Spleen (tissue), 11 donors: ENCODE measurements at regions not wholly inside any gene's neighbourhood (a gene's known extent, or its start where the extent isn't known, plus 50 kb on each side); places are given as distances from the start of the nearest gene placed in this dataset.

Experiments
- DNase-seq: peaks from one replicate; pipeline ENCODE4 v3.0.0-alpha.2; 2020
- H3K27ac ChIP-seq, 8 donors: fragments of 200-600 bp; sonication (generic) in 7 of 8; 1 replicate in 4 of 8; 2 replicates in 4 of 8; pipeline versions ENCODE4 v1.5.0 to v1.8.0; 2016 to 2021; ENCODE audit warnings: inconsistent platforms in 4 of 8, mild to moderate bottlenecking in 4 of 8, moderate library complexity in 1 of 8
- H3K27me3 ChIP-seq, 7 donors: fragments of 200-600 bp; sonication (generic) in 6 of 7; replicated peaks in 1 of 7; 1 replicate in 4 of 7; 2 replicates in 3 of 7; pipeline versions ENCODE4 v1.5.0 to v1.8.0; 2016 to 2021; ENCODE audit warnings: inconsistent platforms in 3 of 7, mild to moderate bottlenecking in 1 of 7
- H3K36me3 ChIP-seq, 6 donors: fragments of 200-600 bp; sonication (generic) in 5 of 6; 1 replicate in 4 of 6; 2 replicates in 2 of 6; pipeline versions ENCODE4 v1.5.0 to v1.8.0; 2016 to 2021; ENCODE audit warnings: inconsistent platforms in 2 of 6
- H3K4me1 ChIP-seq, 6 donors: fragments of 200-600 bp; sonication (generic) in 5 of 6; 1 replicate in 3 of 6; 2 replicates in 3 of 6; pipeline versions ENCODE4 v1.5.0 to v1.8.0; 2016 to 2021; ENCODE audit warnings: inconsistent platforms in 3 of 6
- H3K4me3 ChIP-seq, 8 donors: fragments of 200-600 bp; sonication (generic) in 7 of 8; 1 replicate in 4 of 8; 2 replicates in 4 of 8; pipeline versions ENCODE4 v1.5.0 to v1.8.0; 2016 to 2021; ENCODE audit warnings: inconsistent platforms in 4 of 8, mild to moderate bottlenecking in 4 of 8, moderate library complexity in 2 of 8
- H3K9me3 ChIP-seq, 8 donors: fragments of 200-600 bp; sonication (generic) in 7 of 8; 1 replicate in 4 of 8; 2 replicates in 4 of 8; pipeline versions ENCODE4 v1.5.0 to v1.8.0; 2016 to 2021; ENCODE audit warnings: inconsistent platforms in 4 of 8
- CTCF ChIP-seq, 11 experiments: fragments of 200-600 bp in 7 of 11; fragments of 450-650 bp in 4 of 11; sonication (generic) in 4 of 11; IDR thresholded peaks in 8 of 11; conservative IDR thresholded peaks in 3 of 11; 1 replicate in 7 of 11; 2 replicates in 4 of 11; pipeline versions ENCODE4 v1.4.0 to v1.8.0; 2016 to 2021; ENCODE audit warnings: antibody characterized with exemption in 11 of 11, inconsistent platforms in 4 of 11, mild to moderate bottlenecking in 1 of 11
- POLR2A ChIP-seq, 3 donors: fragments of 450-650 bp; IDR thresholded peaks; one replicate each; pipeline ENCODE4 v1.5.1; 2017; ENCODE audit warnings: antibody characterized with exemption in 3 of 3, mild to moderate bottlenecking in 1 of 3
- POLR2AphosphoS5 ChIP-seq, 3 donors: sonication (generic); formaldehyde crosslinking; IDR thresholded peaks; one replicate each; pipeline ENCODE4 v1.5.1; 2017; ENCODE audit warnings: antibody characterized with exemption in 3 of 3
- WGBS, 5 donors: extraction: QIAGEN DNeasy Blood & Tissue Kit in 3 of 5; methylation state at CpG; one replicate each; pipeline versions ENCODE4 v1.1.5 to v1.1.7; 2013 to 2018; 5-methylcytosine and 5-hydroxymethylcytosine counted together
- intact Hi-C: fragments of 100-400 bp; cut with DNase I; formaldehyde crosslinking; loops from one replicate; pipeline ENCODE4 v1.15.0; 2023; ENCODE audit warnings: low total_unique reads
- donor health status: healthy with polysubstance abuse.
- donor health status: DM: no; HTN: no; CAD: no; lungs with moderate emphysema.
- donor health status: DM: no; HTN: no; CAD: no.
- donor health status: Bipolar disorder and iron deficiency.
- donor health status: healthy.
- donor health status: DM: no; HTN: no; CAD: no.
- donor health status: DM: yes; HTN: yes; CAD: no.

- Histone ChIP-seq H3K9me3 (peaks cover 0 to 7% (median 0%) of the 10 kb centered on the region in 8 donors), H3K4me1 (no peaks in the 10 kb centered on the region), H3K36me3 (no peaks in the 10 kb centered on the region), H3K27ac (no peak overlapping the region), H3K27me3 (no peaks in the 10 kb centered on the region), H3K4me3 (no peak overlapping the region)
- TF ChIP-seq CTCF (IDR thresholded peaks at IDR 0.05 in 8 of 11, conservative IDR thresholded peaks at IDR 0.05 in 3 of 11), result no peak
- TF ChIP-seq POLR2A (IDR thresholded peaks at IDR 0.05), result no peak
- no peak for TF ChIP-seq POLR2AphosphoS5 (IDR thresholded peaks at IDR 0.05)
- intact Hi-C loops, result no loop called here
- 82 to 87% (median 83%) methylated on average over 1 of the region's 1 CpG for WGBS, 5 donors
- DNase-seq, result no peak
Measured at GRCh38 chr2:67145851-67146250, 251.3 kb upstream of the ETAA1 start.

GRCh38 chr2:67156796-67157195, 240.3 kb upstream of the ETAA1 start:
- no peak overlapping the region for H3K27ac ChIP-seq
- DNase-seq, result no peak
- no peak overlapping the region for H3K4me3 ChIP-seq
- H3K27me3 ChIP-seq, result no peaks in the 10 kb centered on the region
- H3K4me1 ChIP-seq, result no peaks in the 10 kb centered on the region
- intact Hi-C loops, result no loop called here
- H3K9me3 ChIP-seq, result peaks cover 0 to 10% (median 1%) of the 10 kb centered on the region in 8 donors
- H3K36me3 ChIP-seq, result no peaks in the 10 kb centered on the region
- TF ChIP-seq POLR2A (IDR thresholded peaks at IDR 0.05), result no peak
- WGBS, 5 donors, result 58 to 79% (median 63%) methylated on average over 3 of the region's 3 CpGs

- TF ChIP-seq POLR2AphosphoS5 (IDR thresholded peaks at IDR 0.05) (no peak), POLR2A (IDR thresholded peaks at IDR 0.05) (no peak), CTCF (IDR thresholded peaks at IDR 0.05 in 8 of 11, conservative IDR thresholded peaks at IDR 0.05 in 3 of 11) (no peak)
- Histone ChIP-seq H3K4me3 (no peak overlapping the region), H3K4me1 (no peaks in the 10 kb centered on the region), H3K9me3 (no peaks in the 10 kb centered on the region), H3K27me3 (no peaks in the 10 kb centered on the region), H3K27ac (no peak overlapping the region), H3K36me3 (no peaks in the 10 kb centered on the region)
- intact Hi-C loops, result no loop called here
- DNase-seq, result no peak
Measured at GRCh38 chr2:67158718-67159117, 238.4 kb upstream of the ETAA1 start.

GRCh38 chr2:67159929-67160328, 237.2 kb upstream of the ETAA1 start:
- TF ChIP-seq POLR2AphosphoS5 (IDR thresholded peaks at IDR 0.05), result no peak
- no peak for TF ChIP-seq POLR2A (IDR thresholded peaks at IDR 0.05)
- no peak for TF ChIP-seq CTCF (IDR thresholded peaks at IDR 0.05 in 8 of 11, conservative IDR thresholded peaks at IDR 0.05 in 3 of 11)
- 51 to 68% (median 55%) methylated on average over 4 of the region's 4 CpGs for WGBS, 5 donors
- no peak overlapping the region for H3K4me3 ChIP-seq
- no peaks in the 10 kb centered on the region for H3K9me3 ChIP-seq
- no peaks in the 10 kb centered on the region for H3K27me3 ChIP-seq
- H3K4me1 ChIP-seq, result no peaks in the 10 kb centered on the region
- intact Hi-C loops, result no loop called here
- no peak for DNase-seq
- no peak overlapping the region for H3K27ac ChIP-seq
- H3K36me3 ChIP-seq, result no peaks in the 10 kb centered on the region
